Suprapubic skin (tissue), 4 donors: ENCODE measurements at regions not wholly inside any gene's neighbourhood (a gene's known extent, or its start where the extent isn't known, plus 50 kb on each side); places are given as distances from the start of the nearest gene placed in this dataset.

Experiments
- CTCF ChIP-seq, 2 donors: fragments of 200-600 bp in 1 of 2; fragments of 450-650 bp in 1 of 2; sonication (generic) in 1 of 2; IDR thresholded peaks; one replicate each; pipeline ENCODE4 v1.5.1; 2016 to 2019; ENCODE audit warnings: antibody characterized with exemption in 2 of 2, mild to moderate bottlenecking in 1 of 2, moderate library complexity in 1 of 2
- EP300 ChIP-seq: sonication (generic); formaldehyde crosslinking; IDR thresholded peaks from one replicate; pipeline ENCODE4 v1.6.1; 2017; ENCODE audit warnings: antibody characterized with exemption
- POLR2A ChIP-seq, 2 donors: fragments of 450-650 bp; IDR thresholded peaks; one replicate each; pipeline ENCODE4 v1.6.1; 2017; ENCODE audit warnings: antibody characterized with exemption in 2 of 2, mild to moderate bottlenecking in 2 of 2, moderate library complexity in 2 of 2
- POLR2AphosphoS5 ChIP-seq, 3 donors: sonication (generic); formaldehyde crosslinking; IDR thresholded peaks; one replicate each; pipeline ENCODE4 v1.6.1; 2017; ENCODE audit warnings: antibody characterized with exemption in 3 of 3

GRCh38 chr5:86917117-86917579 lies 299.4 kb downstream of the COX7C start:
- TF ChIP-seq CTCF (IDR thresholded peaks at IDR 0.05) (no peak), POLR2A (IDR thresholded peaks at IDR 0.05) (no peak), POLR2AphosphoS5 (IDR thresholded peaks at IDR 0.05) (no peak), EP300 (no peak)
